ENCODE measurements at regions not wholly inside any gene's neighbourhood (a gene's known extent, or its start where the extent isn't known, plus 50 kb on each side); places are given as distances from the start of the nearest gene placed in this dataset.

DNA sequence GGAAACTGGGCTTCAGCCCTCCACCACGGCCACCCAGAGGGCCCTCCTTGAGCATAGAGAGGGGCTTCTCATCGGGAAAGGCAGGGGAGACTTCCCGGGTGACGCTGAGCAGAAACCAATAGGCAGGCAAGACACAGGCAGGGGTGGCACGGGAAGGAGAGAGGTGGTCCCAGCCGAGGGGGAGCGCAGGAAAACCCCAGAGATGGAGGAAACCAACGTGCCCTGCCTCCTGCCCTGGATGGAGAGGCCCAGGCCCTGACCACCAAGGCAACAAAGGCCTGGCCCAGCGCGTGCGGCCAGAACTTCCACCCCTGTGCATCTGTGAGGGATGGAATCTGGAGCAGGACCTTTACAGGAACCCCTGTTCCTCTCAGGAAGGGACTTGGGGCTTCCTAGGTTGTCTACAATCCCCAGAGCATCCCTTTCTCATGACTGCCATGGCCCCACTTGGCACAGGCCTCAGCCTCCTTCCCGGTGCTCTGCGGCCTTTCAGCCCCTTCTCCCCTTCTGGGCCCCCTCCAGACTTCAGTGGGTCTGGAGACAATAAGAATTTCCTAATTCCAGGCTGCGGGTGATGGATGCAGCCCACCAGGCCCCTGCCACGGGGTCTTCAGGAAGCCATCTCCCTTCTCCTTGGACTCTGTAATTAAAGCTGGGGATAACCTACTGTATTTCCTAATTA is 137.0 kb upstream of the RET start:
- TF ChIP-seq, protein P1, sequence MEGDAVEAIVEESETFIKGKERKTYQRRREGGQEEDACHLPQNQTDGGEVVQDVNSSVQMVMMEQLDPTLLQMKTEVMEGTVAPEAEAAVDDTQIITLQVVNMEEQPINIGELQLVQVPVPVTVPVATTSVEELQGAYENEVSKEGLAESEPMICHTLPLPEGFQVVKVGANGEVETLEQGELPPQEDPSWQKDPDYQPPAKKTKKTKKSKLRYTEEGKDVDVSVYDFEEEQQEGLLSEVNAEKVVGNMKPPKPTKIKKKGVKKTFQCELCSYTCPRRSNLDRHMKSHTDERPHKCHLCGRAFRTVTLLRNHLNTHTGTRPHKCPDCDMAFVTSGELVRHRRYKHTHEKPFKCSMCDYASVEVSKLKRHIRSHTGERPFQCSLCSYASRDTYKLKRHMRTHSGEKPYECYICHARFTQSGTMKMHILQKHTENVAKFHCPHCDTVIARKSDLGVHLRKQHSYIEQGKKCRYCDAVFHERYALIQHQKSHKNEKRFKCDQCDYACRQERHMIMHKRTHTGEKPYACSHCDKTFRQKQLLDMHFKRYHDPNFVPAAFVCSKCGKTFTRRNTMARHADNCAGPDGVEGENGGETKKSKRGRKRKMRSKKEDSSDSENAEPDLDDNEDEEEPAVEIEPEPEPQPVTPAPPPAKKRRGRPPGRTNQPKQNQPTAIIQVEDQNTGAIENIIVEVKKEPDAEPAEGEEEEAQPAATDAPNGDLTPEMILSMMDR (conservative IDR thresholded peaks at IDR 0.05): no peak
- TF ChIP-seq EZH2 (IDR thresholded peaks at IDR 0.05; ENCODE audit: low read depth): no peak

Data from PC-9 (cell line).